ENCODE measurements at regions not wholly inside any gene's neighbourhood (a gene's known extent, or its start where the extent isn't known, plus 50 kb on each side); places are given as distances from the start of the nearest gene placed in this dataset.

DNA sequence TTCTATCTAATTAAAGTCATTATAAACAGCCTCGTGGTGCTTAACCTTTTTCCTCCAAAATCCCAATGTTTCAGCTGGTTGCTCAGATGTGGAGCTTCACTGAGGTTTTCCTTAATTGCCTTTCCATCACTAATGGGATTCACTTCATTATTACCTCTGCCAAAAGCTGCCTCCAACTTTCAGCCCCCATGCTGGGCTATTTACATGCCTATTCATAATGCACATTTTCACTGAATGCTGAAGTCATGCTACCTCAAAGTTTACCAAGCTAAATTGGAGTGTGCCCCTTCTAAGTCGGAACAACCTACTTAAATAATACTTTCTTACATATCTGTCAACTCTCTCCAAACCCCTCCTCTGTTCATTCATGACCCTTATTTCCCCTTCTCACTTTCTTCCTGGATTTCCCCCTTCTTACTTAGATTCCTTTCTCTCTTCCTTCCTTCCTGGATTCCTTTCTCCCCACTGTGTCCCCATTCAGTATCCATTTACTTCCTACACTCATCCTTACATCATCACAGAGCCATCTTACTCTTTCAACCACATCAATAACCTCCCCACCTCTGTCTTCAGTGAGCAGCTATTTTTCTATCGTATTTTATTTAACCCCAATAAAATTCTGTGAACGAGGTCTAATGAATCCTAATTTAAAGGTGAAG lies 887.3 kb upstream of the TENM4 start:
- TF ChIP-seq, protein P1, sequence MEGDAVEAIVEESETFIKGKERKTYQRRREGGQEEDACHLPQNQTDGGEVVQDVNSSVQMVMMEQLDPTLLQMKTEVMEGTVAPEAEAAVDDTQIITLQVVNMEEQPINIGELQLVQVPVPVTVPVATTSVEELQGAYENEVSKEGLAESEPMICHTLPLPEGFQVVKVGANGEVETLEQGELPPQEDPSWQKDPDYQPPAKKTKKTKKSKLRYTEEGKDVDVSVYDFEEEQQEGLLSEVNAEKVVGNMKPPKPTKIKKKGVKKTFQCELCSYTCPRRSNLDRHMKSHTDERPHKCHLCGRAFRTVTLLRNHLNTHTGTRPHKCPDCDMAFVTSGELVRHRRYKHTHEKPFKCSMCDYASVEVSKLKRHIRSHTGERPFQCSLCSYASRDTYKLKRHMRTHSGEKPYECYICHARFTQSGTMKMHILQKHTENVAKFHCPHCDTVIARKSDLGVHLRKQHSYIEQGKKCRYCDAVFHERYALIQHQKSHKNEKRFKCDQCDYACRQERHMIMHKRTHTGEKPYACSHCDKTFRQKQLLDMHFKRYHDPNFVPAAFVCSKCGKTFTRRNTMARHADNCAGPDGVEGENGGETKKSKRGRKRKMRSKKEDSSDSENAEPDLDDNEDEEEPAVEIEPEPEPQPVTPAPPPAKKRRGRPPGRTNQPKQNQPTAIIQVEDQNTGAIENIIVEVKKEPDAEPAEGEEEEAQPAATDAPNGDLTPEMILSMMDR (IDR thresholded peaks at IDR 0.05) = no peak
- TF ChIP-seq ZFX (IDR thresholded peaks at IDR 0.05; ENCODE audit: borderline replicate concordance) = no peak
